ENCODE measurements at regions not wholly inside any gene's neighbourhood (a gene's known extent, or its start where the extent isn't known, plus 50 kb on each side); places are given as distances from the start of the nearest gene placed in this dataset.
A peak's percentile ranks its signal among the peaks of the same experiment; 100 is the strongest.

- Histone ChIP-seq H3K4me3 (ENCODE audit: low read depth, low read length) (no peak overlapping the region), H3K27me3 (replicated peaks) (no peaks in the 10 kb centered on the region), H3K27ac (no peak overlapping the region), H3K36me3 (replicated peaks) (no peaks in the 10 kb centered on the region)
- no peak for DNase-seq
- TF ChIP-seq CTCF (IDR thresholded peaks at IDR 0.05; ENCODE audit: low read depth, low read length, missing control alignments) = no peak
- in situ Hi-C loops (cut with HindIII; ENCODE audit: low pct_ligation_motif_present, low sequenced_read_pairs) = no loop called here
Observed at GRCh38 chr7:94054130-94054529, 50.0 kb upstream of the BET1 start.

GRCh38 chr7:94055963-94056362 lies 51.8 kb upstream of the BET1 start:
- no peak overlapping the region for H3K4me3 ChIP-seq (ENCODE audit: low read depth, low read length)
- TF ChIP-seq CTCF (IDR thresholded peaks at IDR 0.05; ENCODE audit: low read depth, low read length, missing control alignments) = no peak
- H3K27me3 ChIP-seq (replicated peaks) = no peaks in the 10 kb centered on the region
- H3K36me3 ChIP-seq (replicated peaks) = no peaks in the 10 kb centered on the region
- in situ Hi-C loops (cut with HindIII; ENCODE audit: low pct_ligation_motif_present, low sequenced_read_pairs) = no loop called here
- H3K27ac ChIP-seq = peak overlapping the region; percentile 8
- DNase-seq = no peak

GRCh38 chr7:94056796-94057207 lies 52.6 kb upstream of the BET1 start:
- peak; percentile 82 for DNase-seq
- H3K4me3 ChIP-seq (ENCODE audit: low read depth, low read length) = no peak overlapping the region
- in situ Hi-C loops (cut with HindIII; ENCODE audit: low pct_ligation_motif_present, low sequenced_read_pairs) = no loop called here

GRCh38 chr7:94057955-94058354 lies 53.8 kb upstream of the BET1 start:
- Histone ChIP-seq H3K27ac (no peak overlapping the region), H3K4me3 (ENCODE audit: low read depth, low read length) (no peak overlapping the region), H3K27me3 (replicated peaks) (no peaks in the 10 kb centered on the region), H3K36me3 (replicated peaks) (no peaks in the 10 kb centered on the region)
- no peak for DNase-seq
- no peak for TF ChIP-seq CTCF (IDR thresholded peaks at IDR 0.05; ENCODE audit: low read depth, low read length, missing control alignments)
- in situ Hi-C loops (cut with HindIII; ENCODE audit: low pct_ligation_motif_present, low sequenced_read_pairs) = no loop called here

More at GRCh38 chr7:94056796-94057207, 52.6 kb upstream of the BET1 start:
- no peaks in the 10 kb centered on the region for H3K36me3 ChIP-seq (replicated peaks)
- H3K27ac ChIP-seq = peak overlapping the region; percentile 20
- no peaks in the 10 kb centered on the region for H3K27me3 ChIP-seq (replicated peaks)
- TF ChIP-seq CTCF (IDR thresholded peaks at IDR 0.05; ENCODE audit: low read depth, low read length, missing control alignments) = no peak

GRCh38 chr7:94059746-94060145 lies 55.6 kb upstream of the BET1 start:
- in situ Hi-C loops (cut with HindIII; ENCODE audit: low pct_ligation_motif_present, low sequenced_read_pairs) = no loop called here
- DNase-seq = peak; percentile 14
- Histone ChIP-seq H3K27me3 (replicated peaks) (no peaks in the 10 kb centered on the region), H3K36me3 (replicated peaks) (no peaks in the 10 kb centered on the region), H3K4me3 (ENCODE audit: low read depth, low read length) (no peak overlapping the region), H3K27ac (no peak overlapping the region)
- TF ChIP-seq CTCF (IDR thresholded peaks at IDR 0.05; ENCODE audit: low read depth, low read length, missing control alignments) = no peak

- TF ChIP-seq CTCF (IDR thresholded peaks at IDR 0.05; ENCODE audit: low read depth, low read length, missing control alignments) = no peak
- Histone ChIP-seq H3K27me3 (replicated peaks) (no peaks in the 10 kb centered on the region), H3K36me3 (replicated peaks) (no peaks in the 10 kb centered on the region), H3K27ac (no peak overlapping the region), H3K4me3 (ENCODE audit: low read depth, low read length) (no peak overlapping the region)
- peak; percentile 20 for DNase-seq
- in situ Hi-C loops (cut with HindIII; ENCODE audit: low pct_ligation_motif_present, low sequenced_read_pairs) = no loop called here
Observed at GRCh38 chr7:94060752-94061151, 56.6 kb upstream of the BET1 start.

Measured in brain microvascular endothelial cell (primary cell).